ENCODE measurements at regions not wholly inside any gene's neighbourhood (a gene's known extent, or its start where the extent isn't known, plus 50 kb on each side); places are given as distances from the start of the nearest gene placed in this dataset.
"Not testable (repeated sequence)": the region's sequence is repeated elsewhere in the genome, so short reads cannot be mapped to it uniquely, and the experiment has no call there.

DNA sequence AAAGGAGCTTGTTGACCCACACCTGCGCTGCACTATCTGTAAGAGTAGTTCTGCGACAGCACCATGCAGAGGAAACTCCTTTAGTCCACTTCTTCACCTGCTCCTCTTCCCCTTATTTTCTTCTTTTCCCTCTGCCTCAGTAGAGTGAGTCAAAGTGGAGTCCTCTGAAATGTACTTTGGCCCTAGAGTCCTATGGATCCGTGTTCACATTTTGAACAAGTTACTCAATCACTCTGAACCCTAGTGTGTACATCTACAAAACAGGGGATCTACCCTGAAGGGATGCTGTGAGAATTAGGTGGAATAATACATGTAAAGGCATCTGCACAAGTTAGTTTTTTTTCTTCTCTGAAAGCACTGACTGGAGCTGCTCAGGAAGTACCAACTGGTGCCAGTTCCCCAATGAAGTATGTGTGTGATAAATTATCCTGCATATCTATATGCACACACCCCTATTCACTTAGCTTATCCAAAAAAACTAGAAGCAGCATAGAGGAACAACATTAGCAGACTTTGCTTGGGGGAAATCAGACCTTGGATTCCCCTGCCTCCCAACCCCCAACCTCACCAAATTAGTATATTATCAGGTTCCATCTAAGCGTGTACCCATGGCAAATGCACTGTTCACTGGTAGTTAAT, 118.5 kb upstream of the FAM9C start:
- ATAC-seq: no peak

DNA sequence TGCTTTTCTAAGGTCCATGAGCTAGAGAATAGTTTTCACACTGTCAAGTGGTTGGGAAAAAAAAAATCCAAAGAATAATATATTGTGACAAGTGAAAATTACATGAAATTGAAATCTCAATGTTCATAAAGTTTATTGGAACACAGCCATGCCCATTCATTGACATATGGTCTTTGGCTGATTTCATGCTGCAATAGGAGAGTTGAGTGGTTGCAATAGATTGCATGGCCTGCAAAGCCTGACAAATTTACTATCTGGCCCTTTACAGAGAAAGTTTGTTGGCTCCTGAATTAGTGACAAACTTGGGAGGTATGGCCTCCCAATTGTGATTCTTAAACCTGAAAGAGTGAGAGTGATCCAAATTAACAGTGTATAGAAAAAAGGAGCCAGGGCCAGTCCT, 115.5 kb upstream of the FAM9C start:
- no peak for TF ChIP-seq POLR2A (IDR thresholded peaks at IDR 0.05)
- Histone ChIP-seq H3K9me3 (no peaks in the 10 kb centered on the region), H3K27ac (peak overlapping the region in 3 of 4 donors; percentile 63 to 73 (median 69)), H3K4me3 (no peak overlapping the region), H3K4me1 (peaks cover 0 to 21% (median 7%) of the 10 kb centered on the region in 3 donors), H3K36me3 (no peaks in the 10 kb centered on the region), H3K27me3 (no peaks in the 10 kb centered on the region)
- no peak for ATAC-seq

More for the DNA sequence above, 118.5 kb upstream of the FAM9C start:
- Histone ChIP-seq H3K27ac (no peak overlapping the region), H3K4me3 (no peak overlapping the region), H3K4me1 (peaks cover 0 to 36% (median 7%) of the 10 kb centered on the region in 3 donors), H3K36me3 (no peaks in the 10 kb centered on the region), H3K27me3 (no peaks in the 10 kb centered on the region), H3K9me3 (no peaks in the 10 kb centered on the region)
- TF ChIP-seq CTCF (IDR thresholded peaks at IDR 0.05) (no peak), EP300 (IDR thresholded peaks at IDR 0.05) (no peak), POLR2AphosphoS5 (IDR thresholded peaks at IDR 0.05) (no peak), POLR2A (IDR thresholded peaks at IDR 0.05) (no peak)
- 90 to 93% methylated on average over 3 of the region's 4 CpGs for WGBS, 2 donors (ENCODE audit: low coverage in 1 of 2)

GRCh38 chrX:13158911-13159310, 114.5 kb upstream of the FAM9C start:
- no peak for ATAC-seq
- no peak overlapping the region for H3K4me3 ChIP-seq
- H3K27me3 ChIP-seq: no peaks in the 10 kb centered on the region
- H3K4me1 ChIP-seq: peaks cover 0 to 21% (median 0%) of the 10 kb centered on the region in 3 donors
- H3K36me3 ChIP-seq: no peaks in the 10 kb centered on the region
- no peak for TF ChIP-seq POLR2AphosphoS5 (IDR thresholded peaks at IDR 0.05)
- TF ChIP-seq EP300 (IDR thresholded peaks at IDR 0.05): no peak
- TF ChIP-seq POLR2A (IDR thresholded peaks at IDR 0.05): no peak
- TF ChIP-seq CTCF (IDR thresholded peaks at IDR 0.05): no peak
- H3K27ac ChIP-seq: no peak overlapping the region
- H3K9me3 ChIP-seq: no peaks in the 10 kb centered on the region

- H3K4me1 ChIP-seq: peaks cover 0 to 31% (median 0%) of the 10 kb centered on the region in 3 donors
- 83% methylated on average over 1 of the region's 1 CpG; no CpG with 5 or more reads in 1 of the 2 donors for WGBS, 2 donors (ENCODE audit: low coverage in 1 of 2)
- H3K27ac ChIP-seq: not testable (repeated sequence)
These were observed 111.1 kb upstream of the FAM9C start for GRCh38 chrX:13155550-13155949.

GRCh38 chrX:13153796-13154195, 109.4 kb upstream of the FAM9C start:
- Histone ChIP-seq H3K4me1 (peaks cover 0 to 18% (median 0%) of the 10 kb centered on the region in 3 donors), H3K36me3 (no peaks in the 10 kb centered on the region), H3K9me3 (no peaks in the 10 kb centered on the region), H3K27me3 (no peaks in the 10 kb centered on the region), H3K27ac (peak overlapping the region in 1 of 4 donors; percentile 75), H3K4me3 (no peak overlapping the region)
- TF ChIP-seq CTCF (IDR thresholded peaks at IDR 0.05) (no peak), POLR2AphosphoS5 (IDR thresholded peaks at IDR 0.05) (no peak), POLR2A (IDR thresholded peaks at IDR 0.05) (no peak)
- ATAC-seq: no peak
- 59 to 83% methylated on average over 1 to 3 of the region's 3 CpGs for WGBS, 2 donors (ENCODE audit: low coverage in 1 of 2)

More at GRCh38 chrX:13155550-13155949, 111.1 kb upstream of the FAM9C start:
- ATAC-seq, H3K4me3 ChIP-seq, H3K36me3 ChIP-seq, H3K27me3 ChIP-seq, H3K9me3 ChIP-seq: not testable (repeated sequence)

GRCh38 chrX:13152518-13153185, 108.2 kb upstream of the FAM9C start:
- no peak for ATAC-seq
- Histone ChIP-seq H3K27ac (peak overlapping the region in 3 of 4 donors; percentile 60 to 76 (median 75)), H3K4me1 (peaks cover 0 to 18% (median 0%) of the 10 kb centered on the region in 3 donors), H3K9me3 (no peaks in the 10 kb centered on the region), H3K36me3 (no peaks in the 10 kb centered on the region), H3K4me3 (no peak overlapping the region), H3K27me3 (no peaks in the 10 kb centered on the region)
- TF ChIP-seq POLR2A (IDR thresholded peaks at IDR 0.05) (no peak), CTCF (IDR thresholded peaks at IDR 0.05) (no peak), POLR2AphosphoS5 (IDR thresholded peaks at IDR 0.05) (no peak), EP300 (IDR thresholded peaks at IDR 0.05) (no peak)
- WGBS, 2 donors (ENCODE audit: low coverage in 1 of 2): 70 to 74% methylated on average over 2 to 5 of the region's 7 CpGs

All from gastroesophageal sphincter (tissue), 4 donors.